22Rv1 (cell line): ENCODE measurements at regions not wholly inside any gene's neighbourhood (a gene's known extent, or its start where the extent isn't known, plus 50 kb on each side); places are given as distances from the start of the nearest gene placed in this dataset.

ENCODE experiments used
- H3K27ac ChIP-seq: fragments of 450-650 bp; 2 replicates; pipeline ENCODE4 v1.5.1; 2017
- CTCF ChIP-seq: fragments of 450-650 bp; IDR thresholded peaks from 2 replicates; pipeline ENCODE4 v1.5.1; 2017; ENCODE audit warnings: mild to moderate bottlenecking
- ZFX ChIP-seq: fragments of 450-650 bp; IDR thresholded peaks from 2 replicates; pipeline ENCODE4 v1.6.1; 2017; ENCODE audit warnings: antibody characterized with exemption, borderline replicate concordance

- no peak overlapping the region for H3K27ac ChIP-seq
- TF ChIP-seq CTCF (no peak), ZFX (no peak)
Observed at GRCh38 chr2:175628243-175628642, 373.8 kb downstream of the LNPK start.

GRCh38 chr2:175627405-175627804 lies 374.7 kb downstream of the LNPK start:
- TF ChIP-seq CTCF = no peak
- H3K27ac ChIP-seq = no peak overlapping the region

DNA sequence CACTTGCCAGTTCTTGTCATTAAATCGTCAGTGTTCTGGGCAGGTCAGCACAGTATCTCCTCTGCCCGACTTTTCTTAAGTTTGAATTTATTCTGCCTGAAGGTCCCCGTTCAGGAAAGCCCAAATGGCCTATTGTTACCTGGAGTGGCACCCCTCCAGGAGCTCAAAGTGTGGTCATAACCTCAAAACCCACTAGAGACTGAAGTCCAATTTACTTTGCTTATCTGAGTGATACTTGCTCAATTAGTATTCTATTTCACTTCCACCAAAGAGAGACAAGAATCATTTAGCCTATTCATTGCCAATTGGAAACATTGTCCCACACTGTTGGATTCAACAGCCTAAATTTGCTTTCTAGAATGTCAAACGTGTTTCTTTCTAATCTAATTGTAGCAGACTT lies 375.3 kb downstream of the LNPK start:
- no peak overlapping the region for H3K27ac ChIP-seq
- TF ChIP-seq ZFX (no peak), CTCF (no peak)

GRCh38 chr2:175624785-175625184 lies 377.3 kb downstream of the LNPK start:
- TF ChIP-seq CTCF (no peak), ZFX (no peak)
- no peak overlapping the region for H3K27ac ChIP-seq

- TF ChIP-seq ZFX (no peak), CTCF (no peak)
- H3K27ac ChIP-seq = no peak overlapping the region
Observed at GRCh38 chr2:175624211-175624761, 377.8 kb downstream of the LNPK start.

GRCh38 chr2:175621821-175622220 lies 380.2 kb downstream of the LNPK start:
- H3K27ac ChIP-seq = no peak overlapping the region
- TF ChIP-seq CTCF (no peak), ZFX (no peak)

- TF ChIP-seq CTCF (no peak), ZFX (no peak)
- no peak overlapping the region for H3K27ac ChIP-seq
Observed at GRCh38 chr2:175620106-175620505, 382.0 kb downstream of the LNPK start.
